Endothelial cell of umbilical vein (primary cell): ENCODE measurements at regions not wholly inside any gene's neighbourhood (a gene's known extent, or its start where the extent isn't known, plus 50 kb on each side); places are given as distances from the start of the nearest gene placed in this dataset.

Source experiments
- BruUV-seq: library from RNA; stranded (reverse); fragments of 400-500 nt; replicated peaks from 2 replicates; lab custom pipeline; 2021; lab: Mats Ljungman, UMichigan
- CTCF ChIA-PET: fragments of 300-600, 350-600 bp; sonication (Branson Sonifier 250); formaldehyde crosslinking; loops from one replicate; lab custom pipeline; 2021; ENCODE audit warnings: antibody characterized with exemption, inconsistent platforms; lab: Charles Lee
- POLR2A ChIA-PET: fragments of 300-600, 350-600 bp; sonication (Branson Sonifier 250); formaldehyde crosslinking; loops from one replicate; lab custom pipeline; 2021; ENCODE audit warnings: antibody characterized with exemption, inconsistent platforms; lab: Charles Lee
- DNase-seq: peaks from one replicate; pipeline ENCODE4 v3.0.0-alpha.2; 2011; ENCODE audit warnings: low read depth, low spot score
- FAIRE-seq: peaks from 2 replicates; lab custom pipeline; 2011; peaks lifted over from hg19 to GRCh38; lab: Jason Lieb, UNC
- H2AFZ ChIP-seq: 2 replicates; pipeline ENCODE4 v1.6.0; 2012; ENCODE audit warnings: low read depth, low read length, control low read depth, inconsistent platforms
- H3K27ac ChIP-seq: 2 replicates; pipeline ENCODE4 v1.5.1; 2011; ENCODE audit warnings: low read depth, mild to moderate bottlenecking, control low read depth, low read length, moderate library complexity; ENCODE audit not compliant: insufficient read depth
- H3K27me3 ChIP-seq, 2 experiments: 2 replicates each; pipeline versions ENCODE4 v1.6.0 to v1.6.1; 2011; ENCODE audit warnings: low read length in 2 of 2, mixed read lengths in 1 of 2; ENCODE audit not compliant: control insufficient read depth in 2 of 2, insufficient read depth in 2 of 2
- H3K36me3 ChIP-seq, 2 experiments: 2 replicates in 1 of 2; 3 replicates in 1 of 2; pipeline ENCODE4 v1.5.1; 2011; ENCODE audit warnings: low read length in 2 of 2, mild to moderate bottlenecking in 1 of 2, moderate library complexity in 1 of 2; ENCODE audit not compliant: control insufficient read depth in 2 of 2, insufficient read depth in 2 of 2; ENCODE audit errors: extremely low read depth in 1 of 2
- H3K4me1 ChIP-seq: 3 replicates; pipeline ENCODE4 v1.5.1; 2011; ENCODE audit warnings: mild to moderate bottlenecking, low read length; ENCODE audit not compliant: control insufficient read depth, insufficient read depth; ENCODE audit errors: extremely low read depth
- H3K4me2 ChIP-seq: 2 replicates; pipeline ENCODE4 v1.6.1; 2011; ENCODE audit warnings: low read length, control low read depth, mixed read lengths; ENCODE audit not compliant: insufficient read depth
- H3K4me3 ChIP-seq, 3 experiments: fragments of 200-600 bp in 1 of 3; sonication (generic), shearing (Covaris generic) in 1 of 3; replicated peaks in 1 of 3; 2 replicates each; pipeline ENCODE4 v1.5.1; 2011 to 2016; ENCODE audit warnings: control low read depth in 3 of 3, low read length in 3 of 3, mild to moderate bottlenecking in 2 of 3, inconsistent platforms in 1 of 3, low read depth in 1 of 3, moderate library complexity in 1 of 3; ENCODE audit not compliant: insufficient read depth in 1 of 3
- H3K79me2 ChIP-seq: 2 replicates; pipeline ENCODE4 v1.6.0; 2012; ENCODE audit warnings: low read length, inconsistent platforms; ENCODE audit not compliant: control insufficient read depth, insufficient read depth
- H3K9ac ChIP-seq: replicated peaks from 2 replicates; pipeline ENCODE3; 2011; ENCODE audit warnings: low read length, control low read depth; ENCODE audit not compliant: insufficient read depth; ENCODE audit errors: extremely low read depth
- H3K9me1 ChIP-seq: replicated peaks from 3 replicates; pipeline ENCODE4 v1.6.0; 2011; ENCODE audit warnings: mild to moderate bottlenecking, low read length; ENCODE audit not compliant: control insufficient read depth, insufficient read depth; ENCODE audit errors: extremely low read depth
- H3K9me3 ChIP-seq: replicated peaks from 2 replicates; pipeline ENCODE4 v1.5.1; 2012; ENCODE audit warnings: low read length, inconsistent platforms; ENCODE audit not compliant: control insufficient read depth, insufficient read depth
- H4K20me1 ChIP-seq: replicated peaks from 2 replicates; pipeline ENCODE3; 2011; ENCODE audit warnings: mild to moderate bottlenecking, low read length; ENCODE audit not compliant: control insufficient read depth, insufficient read depth; ENCODE audit errors: extremely low read depth
- EZH2 ChIP-seq: IDR thresholded peaks from 2 replicates; pipeline ENCODE4 v1.6.1; 2012; ENCODE audit warnings: borderline replicate concordance, low read depth, mild to moderate bottlenecking, moderate library complexity, low read length, inconsistent platforms; ENCODE audit not compliant: severe bottlenecking
- FOS ChIP-seq: IDR thresholded peaks from 2 replicates; pipeline ENCODE4 v1.6.1; 2011; ENCODE audit warnings: mild to moderate bottlenecking, low read length, moderate library complexity, borderline replicate concordance; ENCODE audit not compliant: insufficient read depth
- GATA2 ChIP-seq: IDR thresholded peaks from 2 replicates; pipeline ENCODE4 v1.7.0; 2011; ENCODE audit warnings: low read depth, mild to moderate bottlenecking, moderate library complexity, mixed read lengths, low read length; ENCODE audit not compliant: insufficient read length, insufficient read depth
- JUN ChIP-seq: IDR thresholded peaks from 2 replicates; pipeline ENCODE4 v1.6.1; 2011; ENCODE audit warnings: borderline replicate concordance, low read depth; ENCODE audit not compliant: insufficient read length, insufficient read depth
- MYC ChIP-seq: IDR thresholded peaks from one replicate; pipeline ENCODE4 v1.6.1; 2011; ENCODE audit warnings: mild to moderate bottlenecking, low read depth, low read length
- POLR2A ChIP-seq: IDR thresholded peaks from 2 replicates; pipeline ENCODE4 v1.6.1; 2012; ENCODE audit warnings: low read depth, mild to moderate bottlenecking, control low read depth, low read length
- POLR2AphosphoS5 ChIP-seq: IDR thresholded peaks from 2 replicates; pipeline ENCODE4 v1.6.1; 2012; ENCODE audit warnings: low read depth, mild to moderate bottlenecking, control low read depth, low read length, moderate library complexity; ENCODE audit not compliant: insufficient read depth
- dilution Hi-C: fragments of 300-500 bp; cut with MboI; formaldehyde crosslinking; loops from one replicate; pipeline ENCODE4 v1.15.0; 2019; ENCODE audit warnings: low sequenced_read_pairs; ENCODE audit not compliant: extremely low pct_ligation_motif_present
- intact Hi-C: fragments of 100-400 bp; cut with micrococcal nuclease; formaldehyde crosslinking; loops from one replicate; pipeline ENCODE4 v1.10.0; 2022
- TF ChIP-seq, protein P1 (sequence below): IDR thresholded peaks from 2 replicates; pipeline ENCODE4 v1.6.1; 2011; ENCODE audit not compliant: insufficient read depth, insufficient read length
- TF ChIP-seq, protein P2 (sequence below), 2 donors: IDR thresholded peaks; 1 replicate in 1 of 2; 2 replicates in 1 of 2; pipeline ENCODE4 v1.5.1; 2011; ENCODE audit warnings: low read length in 2 of 2, mild to moderate bottlenecking in 2 of 2, moderate library complexity in 2 of 2, control low read depth in 1 of 2, inconsistent platforms in 1 of 2, low read depth in 1 of 2; ENCODE audit not compliant: insufficient read depth in 1 of 2; ENCODE audit errors: extremely low read depth in 1 of 2

DNA sequence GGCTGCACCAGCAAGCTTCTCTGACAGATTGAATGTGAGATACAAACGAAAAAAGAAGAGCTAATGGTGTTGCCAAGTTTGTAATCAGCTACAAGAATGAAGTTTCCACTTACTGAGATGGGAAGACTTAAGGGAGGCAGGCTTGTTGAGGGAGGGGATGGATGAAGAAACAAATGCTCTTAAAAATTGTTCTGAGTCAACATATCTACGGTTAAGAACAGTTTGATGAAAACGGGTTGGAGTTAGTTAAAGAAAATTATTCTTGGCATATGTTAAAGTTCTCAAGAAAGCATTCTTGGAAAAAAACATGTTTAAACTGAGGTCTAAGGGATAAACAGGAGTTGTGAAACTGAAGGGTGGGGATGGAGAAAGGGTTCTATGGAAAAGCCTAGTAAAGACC, 816.3 kb upstream of the HS3ST1 start:
- ChIA-PET CTCF (no interaction called here), POLR2A (no interaction called here)
- dilution Hi-C loops = no loop called here
- DNase-seq (no peak), FAIRE-seq (no peak)
- TF ChIP-seq GATA2 = no peak
- no peak for TF ChIP-seq MYC
- TF ChIP-seq POLR2A = no peak
- TF ChIP-seq EZH2 = no peak
- TF ChIP-seq POLR2AphosphoS5 = no peak
- TF ChIP-seq, protein P1, sequence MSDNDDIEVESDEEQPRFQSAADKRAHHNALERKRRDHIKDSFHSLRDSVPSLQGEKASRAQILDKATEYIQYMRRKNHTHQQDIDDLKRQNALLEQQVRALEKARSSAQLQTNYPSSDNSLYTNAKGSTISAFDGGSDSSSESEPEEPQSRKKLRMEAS = no peak
- TF ChIP-seq FOS = no peak
- TF ChIP-seq, protein P2, sequence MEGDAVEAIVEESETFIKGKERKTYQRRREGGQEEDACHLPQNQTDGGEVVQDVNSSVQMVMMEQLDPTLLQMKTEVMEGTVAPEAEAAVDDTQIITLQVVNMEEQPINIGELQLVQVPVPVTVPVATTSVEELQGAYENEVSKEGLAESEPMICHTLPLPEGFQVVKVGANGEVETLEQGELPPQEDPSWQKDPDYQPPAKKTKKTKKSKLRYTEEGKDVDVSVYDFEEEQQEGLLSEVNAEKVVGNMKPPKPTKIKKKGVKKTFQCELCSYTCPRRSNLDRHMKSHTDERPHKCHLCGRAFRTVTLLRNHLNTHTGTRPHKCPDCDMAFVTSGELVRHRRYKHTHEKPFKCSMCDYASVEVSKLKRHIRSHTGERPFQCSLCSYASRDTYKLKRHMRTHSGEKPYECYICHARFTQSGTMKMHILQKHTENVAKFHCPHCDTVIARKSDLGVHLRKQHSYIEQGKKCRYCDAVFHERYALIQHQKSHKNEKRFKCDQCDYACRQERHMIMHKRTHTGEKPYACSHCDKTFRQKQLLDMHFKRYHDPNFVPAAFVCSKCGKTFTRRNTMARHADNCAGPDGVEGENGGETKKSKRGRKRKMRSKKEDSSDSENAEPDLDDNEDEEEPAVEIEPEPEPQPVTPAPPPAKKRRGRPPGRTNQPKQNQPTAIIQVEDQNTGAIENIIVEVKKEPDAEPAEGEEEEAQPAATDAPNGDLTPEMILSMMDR (IDR thresholded peaks at IDR 0.05; ENCODE audit: extremely low read depth in 1 of 2, insufficient read depth in 1 of 2, low read depth in 1 of 2, low read length in 2 of 2) = no peak
- TF ChIP-seq JUN = no peak
- no peak overlapping the region for H2AFZ ChIP-seq
- H3K9me1 ChIP-seq = no peaks in the 10 kb centered on the region
- no peak overlapping the region for H3K4me2 ChIP-seq
- no peaks in the 10 kb centered on the region for H3K79me2 ChIP-seq
- H3K9me3 ChIP-seq = no peaks in the 10 kb centered on the region
- no peak overlapping the region for H3K9ac ChIP-seq
- no peaks in the 10 kb centered on the region for H4K20me1 ChIP-seq
- no peaks in the 10 kb centered on the region for H3K36me3 ChIP-seq
- H3K4me3 ChIP-seq = no peak overlapping the region
- no TSS peak for BruUV-seq
- no peaks in the 10 kb centered on the region for H3K27me3 ChIP-seq
- no peaks in the 10 kb centered on the region for H3K4me1 ChIP-seq
- intact Hi-C loops = no loop called here
- H3K27ac ChIP-seq = no peak overlapping the region
